Ovary (tissue), 3 donors: ENCODE measurements at regions not wholly inside any gene's neighbourhood (a gene's known extent, or its start where the extent isn't known, plus 50 kb on each side); places are given as distances from the start of the nearest gene placed in this dataset.

Experiments
- EP300 ChIP-seq: sonication (generic); formaldehyde crosslinking; IDR thresholded peaks from one replicate; pipeline ENCODE4 v1.6.1; 2017; ENCODE audit warnings: antibody characterized with exemption
- POLR2A ChIP-seq: fragments of 450-650 bp; IDR thresholded peaks from one replicate; pipeline ENCODE4 v1.6.1; 2017; ENCODE audit warnings: antibody characterized with exemption, mild to moderate bottlenecking, moderate library complexity
- TF ChIP-seq, protein P1 (sequence below), 3 donors: fragments of 450-650 bp in 2 of 3; fragments of 200-600 bp in 1 of 3; IDR thresholded peaks; one replicate each; pipeline versions ENCODE4 v1.5.1 to v1.8.0; 2016 to 2022; ENCODE audit warnings: antibody characterized with exemption in 3 of 3, mild to moderate bottlenecking in 1 of 3
- donor health status: DM: no; HTN: no; CAD: no.

DNA sequence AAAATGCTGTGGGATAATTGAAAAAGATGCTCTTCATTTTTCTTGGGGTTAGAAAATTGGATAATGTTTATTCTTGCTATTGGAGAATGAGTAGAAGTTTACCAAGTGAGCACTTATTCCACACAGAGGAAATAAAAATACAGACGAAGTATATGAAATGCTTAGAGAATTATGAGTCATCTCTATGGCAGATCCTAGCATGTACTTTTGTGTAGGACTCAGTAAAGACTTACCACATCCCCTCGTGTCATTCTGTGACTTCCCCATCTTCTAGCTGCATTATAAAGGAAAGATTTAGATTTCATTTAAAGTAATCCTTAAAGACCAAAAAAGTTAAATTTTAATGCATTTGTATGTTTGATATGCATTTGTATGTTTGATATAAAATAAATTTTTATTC lies 685.6 kb downstream of the TBC1D32 start:
- TF ChIP-seq, protein P1, sequence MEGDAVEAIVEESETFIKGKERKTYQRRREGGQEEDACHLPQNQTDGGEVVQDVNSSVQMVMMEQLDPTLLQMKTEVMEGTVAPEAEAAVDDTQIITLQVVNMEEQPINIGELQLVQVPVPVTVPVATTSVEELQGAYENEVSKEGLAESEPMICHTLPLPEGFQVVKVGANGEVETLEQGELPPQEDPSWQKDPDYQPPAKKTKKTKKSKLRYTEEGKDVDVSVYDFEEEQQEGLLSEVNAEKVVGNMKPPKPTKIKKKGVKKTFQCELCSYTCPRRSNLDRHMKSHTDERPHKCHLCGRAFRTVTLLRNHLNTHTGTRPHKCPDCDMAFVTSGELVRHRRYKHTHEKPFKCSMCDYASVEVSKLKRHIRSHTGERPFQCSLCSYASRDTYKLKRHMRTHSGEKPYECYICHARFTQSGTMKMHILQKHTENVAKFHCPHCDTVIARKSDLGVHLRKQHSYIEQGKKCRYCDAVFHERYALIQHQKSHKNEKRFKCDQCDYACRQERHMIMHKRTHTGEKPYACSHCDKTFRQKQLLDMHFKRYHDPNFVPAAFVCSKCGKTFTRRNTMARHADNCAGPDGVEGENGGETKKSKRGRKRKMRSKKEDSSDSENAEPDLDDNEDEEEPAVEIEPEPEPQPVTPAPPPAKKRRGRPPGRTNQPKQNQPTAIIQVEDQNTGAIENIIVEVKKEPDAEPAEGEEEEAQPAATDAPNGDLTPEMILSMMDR (IDR thresholded peaks at IDR 0.05), result no peak
- no peak for TF ChIP-seq POLR2A
- TF ChIP-seq EP300, result no peak
